GM12891 (cell line): ENCODE measurements at regions not wholly inside any gene's neighbourhood (a gene's known extent, or its start where the extent isn't known, plus 50 kb on each side); places are given as distances from the start of the nearest gene placed in this dataset.

ENCODE experiments used
- DNase-seq: peaks from one replicate; pipeline ENCODE4 v3.0.0; 2011; ENCODE audit warnings: low spot score; ENCODE audit not compliant: insufficient read length
- FAIRE-seq: peaks from 2 replicates; lab custom pipeline; 2011; peaks lifted over from hg19 to GRCh38; lab: Jason Lieb, UNC
- PAX5 ChIP-seq: IDR thresholded peaks from 2 replicates; pipeline ENCODE4 v1.6.1; 2011; ENCODE audit warnings: low read length, moderate library complexity, mild to moderate bottlenecking; ENCODE audit not compliant: insufficient read depth, severe bottlenecking
- POLR2A ChIP-seq: IDR thresholded peaks from 2 replicates; pipeline ENCODE4 v1.6.1; 2011; ENCODE audit warnings: low read depth, low read length, control low read depth
- POLR2AphosphoS5 ChIP-seq: IDR thresholded peaks from 2 replicates; pipeline ENCODE4 v1.6.1; 2011; ENCODE audit warnings: low read depth, low read length, control low read depth
- POU2F2 ChIP-seq: IDR thresholded peaks from 2 replicates; pipeline ENCODE4 v1.6.1; 2011; ENCODE audit warnings: low read depth, mild to moderate bottlenecking, control low read depth, low read length, moderate library complexity
- SPI1 ChIP-seq: IDR thresholded peaks from 2 replicates; pipeline ENCODE4 v1.6.1; 2011; ENCODE audit warnings: low read depth, low read length, control low read depth
- TAF1 ChIP-seq: IDR thresholded peaks from 2 replicates; pipeline ENCODE4 v1.6.1; 2011; ENCODE audit warnings: low read depth, low read length, control low read depth

GRCh38 chr3:118818386-118818785 is 216.3 kb downstream of the IGSF11 start:
- DNase-seq (no peak), FAIRE-seq (peak; percentile 26)
- no peak for TF ChIP-seq TAF1
- TF ChIP-seq SPI1: no peak
- TF ChIP-seq POLR2A: no peak
- TF ChIP-seq POU2F2: no peak
- TF ChIP-seq POLR2AphosphoS5: no peak

GRCh38 chr3:118823626-118824025 is 211.0 kb downstream of the IGSF11 start:
- FAIRE-seq (no peak), DNase-seq (no peak)
- TF ChIP-seq PAX5: no peak
- no peak for TF ChIP-seq POLR2A
- no peak for TF ChIP-seq SPI1
- no peak for TF ChIP-seq TAF1
- TF ChIP-seq POLR2AphosphoS5: no peak
- TF ChIP-seq POU2F2: no peak

- TF ChIP-seq TAF1: no peak
- no peak for TF ChIP-seq SPI1
- TF ChIP-seq POU2F2: no peak
- no peak for TF ChIP-seq POLR2A
- TF ChIP-seq POLR2AphosphoS5: no peak
- no peak for TF ChIP-seq PAX5
- no peak for FAIRE-seq
- DNase-seq: no peak
Measured at GRCh38 chr3:118827446-118827845, 207.2 kb downstream of the IGSF11 start.

- TF ChIP-seq POU2F2 (no peak), PAX5 (no peak), POLR2AphosphoS5 (no peak), POLR2A (no peak), SPI1 (no peak), TAF1 (no peak)
- no peak for FAIRE-seq
- DNase-seq: no peak
Measured at GRCh38 chr3:118828351-118828750, 206.3 kb downstream of the IGSF11 start.

GRCh38 chr3:118833075-118833474 is 201.6 kb downstream of the IGSF11 start:
- no peak for TF ChIP-seq POU2F2
- no peak for TF ChIP-seq POLR2A
- no peak for TF ChIP-seq POLR2AphosphoS5
- TF ChIP-seq TAF1: no peak
- TF ChIP-seq PAX5: no peak
- TF ChIP-seq SPI1: no peak
- FAIRE-seq (no peak), DNase-seq (no peak)

GRCh38 chr3:118838871-118839270 is 195.8 kb downstream of the IGSF11 start:
- TF ChIP-seq POLR2AphosphoS5 (no peak), SPI1 (no peak), TAF1 (no peak), PAX5 (no peak), POLR2A (no peak), POU2F2 (no peak)
- FAIRE-seq (no peak), DNase-seq (no peak)

- no peak for TF ChIP-seq POLR2A
- TF ChIP-seq PAX5: no peak
- no peak for TF ChIP-seq TAF1
- TF ChIP-seq POLR2AphosphoS5: no peak
- TF ChIP-seq SPI1: no peak
- no peak for TF ChIP-seq POU2F2
- DNase-seq: no peak
- FAIRE-seq: no peak
Measured at GRCh38 chr3:118842147-118842863, 192.3 kb downstream of the IGSF11 start.

- FAIRE-seq (no peak), DNase-seq (no peak)
- TF ChIP-seq TAF1 (no peak), POU2F2 (no peak), PAX5 (no peak), POLR2AphosphoS5 (no peak), POLR2A (no peak), SPI1 (no peak)
Measured at GRCh38 chr3:118846176-118846575, 188.5 kb downstream of the IGSF11 start.
